ENCODE measurements at regions not wholly inside any gene's neighbourhood (a gene's known extent, or its start where the extent isn't known, plus 50 kb on each side); places are given as distances from the start of the nearest gene placed in this dataset.

- Histone ChIP-seq H3K27ac (no peak overlapping the region), H3K4me3 (no peak overlapping the region), H3K27me3 (replicated peaks; ENCODE audit: insufficient read depth) (no peaks in the 10 kb centered on the region), H3K9me3 (no peaks in the 10 kb centered on the region), H3K4me1 (ENCODE audit: control insufficient read depth in 1 of 2, low read depth in 2 of 2) (peaks cover 12 to 35% of the 10 kb centered on the region in 2 donors), H3K36me3 (no peaks in the 10 kb centered on the region)
- TF ChIP-seq, protein P1, sequence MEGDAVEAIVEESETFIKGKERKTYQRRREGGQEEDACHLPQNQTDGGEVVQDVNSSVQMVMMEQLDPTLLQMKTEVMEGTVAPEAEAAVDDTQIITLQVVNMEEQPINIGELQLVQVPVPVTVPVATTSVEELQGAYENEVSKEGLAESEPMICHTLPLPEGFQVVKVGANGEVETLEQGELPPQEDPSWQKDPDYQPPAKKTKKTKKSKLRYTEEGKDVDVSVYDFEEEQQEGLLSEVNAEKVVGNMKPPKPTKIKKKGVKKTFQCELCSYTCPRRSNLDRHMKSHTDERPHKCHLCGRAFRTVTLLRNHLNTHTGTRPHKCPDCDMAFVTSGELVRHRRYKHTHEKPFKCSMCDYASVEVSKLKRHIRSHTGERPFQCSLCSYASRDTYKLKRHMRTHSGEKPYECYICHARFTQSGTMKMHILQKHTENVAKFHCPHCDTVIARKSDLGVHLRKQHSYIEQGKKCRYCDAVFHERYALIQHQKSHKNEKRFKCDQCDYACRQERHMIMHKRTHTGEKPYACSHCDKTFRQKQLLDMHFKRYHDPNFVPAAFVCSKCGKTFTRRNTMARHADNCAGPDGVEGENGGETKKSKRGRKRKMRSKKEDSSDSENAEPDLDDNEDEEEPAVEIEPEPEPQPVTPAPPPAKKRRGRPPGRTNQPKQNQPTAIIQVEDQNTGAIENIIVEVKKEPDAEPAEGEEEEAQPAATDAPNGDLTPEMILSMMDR (IDR thresholded peaks at IDR 0.05): peak; percentile 11
- DNase-seq (ENCODE audit: low spot score) (no peak), ATAC-seq (ENCODE audit: insufficient number of reproducible peaks, low FRiP score, low read depth) (no peak)
These were observed 175.7 kb upstream of the AUTS2 start for GRCh38 chr7:69422574-69422985.

GRCh38 chr7:69426705-69427104, 171.6 kb upstream of the AUTS2 start:
- Histone ChIP-seq H3K27ac (no peak overlapping the region), H3K4me3 (no peak overlapping the region)

GRCh38 chr7:69428089-69428488, 170.2 kb upstream of the AUTS2 start:
- H3K36me3 ChIP-seq: no peaks in the 10 kb centered on the region
- no peak overlapping the region for H3K27ac ChIP-seq
- H3K27me3 ChIP-seq (replicated peaks; ENCODE audit: insufficient read depth): no peaks in the 10 kb centered on the region
- H3K4me3 ChIP-seq: no peak overlapping the region
- peaks cover 12 to 22% of the 10 kb centered on the region in 2 donors for H3K4me1 ChIP-seq (ENCODE audit: control insufficient read depth in 1 of 2, low read depth in 2 of 2)
- H3K9me3 ChIP-seq: no peaks in the 10 kb centered on the region
- DNase-seq (ENCODE audit: low spot score) (no peak), ATAC-seq (ENCODE audit: insufficient number of reproducible peaks, low FRiP score, low read depth) (no peak)
- TF ChIP-seq, protein P1 (IDR thresholded peaks at IDR 0.05): no peak

More at GRCh38 chr7:69426705-69427104, 171.6 kb upstream of the AUTS2 start:
- TF ChIP-seq, protein P1 (IDR thresholded peaks at IDR 0.05): no peak
- H3K9me3 ChIP-seq: no peaks in the 10 kb centered on the region
- H3K36me3 ChIP-seq: no peaks in the 10 kb centered on the region
- ATAC-seq (ENCODE audit: insufficient number of reproducible peaks, low FRiP score, low read depth) (no peak), DNase-seq (ENCODE audit: low spot score) (no peak)
- H3K27me3 ChIP-seq (replicated peaks; ENCODE audit: insufficient read depth): no peaks in the 10 kb centered on the region
- peaks cover 21 to 36% of the 10 kb centered on the region in 2 donors for H3K4me1 ChIP-seq (ENCODE audit: control insufficient read depth in 1 of 2, low read depth in 2 of 2)

GRCh38 chr7:69429911-69430383, 168.3 kb upstream of the AUTS2 start:
- Histone ChIP-seq H3K4me1 (ENCODE audit: control insufficient read depth in 1 of 2, low read depth in 2 of 2) (peaks cover 10 to 19% of the 10 kb centered on the region in 2 donors), H3K27me3 (replicated peaks; ENCODE audit: insufficient read depth) (no peaks in the 10 kb centered on the region), H3K27ac (no peak overlapping the region), H3K36me3 (no peaks in the 10 kb centered on the region), H3K4me3 (peak overlapping the region; percentile 24), H3K9me3 (no peaks in the 10 kb centered on the region)
- TF ChIP-seq, protein P1 (IDR thresholded peaks at IDR 0.05): no peak
- no peak for DNase-seq (ENCODE audit: low spot score)
- ATAC-seq (ENCODE audit: insufficient number of reproducible peaks, low FRiP score, low read depth): no peak

DNA sequence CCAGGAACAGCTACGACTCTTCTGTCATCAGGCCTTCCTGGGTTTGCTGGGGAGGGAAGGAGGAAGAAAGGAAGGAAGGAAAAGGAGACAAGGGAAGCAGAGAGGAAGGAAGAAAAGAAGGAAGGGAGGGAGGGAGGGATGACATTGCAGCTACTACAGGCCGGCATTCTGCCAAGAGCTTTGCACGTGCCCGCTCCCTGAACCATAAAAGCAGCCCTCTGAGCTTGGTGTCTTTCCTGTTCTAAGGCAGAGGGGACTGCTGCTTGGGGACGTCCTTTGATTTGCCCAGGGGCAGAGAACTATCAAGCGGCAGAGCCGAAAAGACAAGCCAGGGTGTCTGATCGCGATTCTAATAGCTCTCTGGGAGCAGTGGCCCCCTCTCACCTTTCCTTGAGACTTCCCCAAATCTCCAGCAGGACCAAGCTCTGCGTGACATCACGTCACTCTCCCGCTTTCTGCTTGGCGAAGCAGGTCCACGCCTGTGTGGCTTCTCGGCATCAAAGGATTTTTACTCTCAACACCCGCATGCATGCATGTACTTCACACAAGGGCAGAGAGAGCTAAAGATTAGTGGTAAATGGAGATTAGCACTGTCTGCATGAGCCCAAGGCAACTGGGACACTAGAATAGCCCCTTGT, 167.8 kb upstream of the AUTS2 start:
- no peaks in the 10 kb centered on the region for H3K9me3 ChIP-seq
- H3K27ac ChIP-seq: no peak overlapping the region
- TF ChIP-seq, protein P1 (IDR thresholded peaks at IDR 0.05): no peak
- DNase-seq (ENCODE audit: low spot score) (no peak), ATAC-seq (ENCODE audit: insufficient number of reproducible peaks, low FRiP score, low read depth) (no peak)
- peaks cover 10 to 19% of the 10 kb centered on the region in 2 donors for H3K4me1 ChIP-seq (ENCODE audit: control insufficient read depth in 1 of 2, low read depth in 2 of 2)
- no peaks in the 10 kb centered on the region for H3K27me3 ChIP-seq (replicated peaks; ENCODE audit: insufficient read depth)
- peak overlapping the region; percentile 24 for H3K4me3 ChIP-seq
- no peaks in the 10 kb centered on the region for H3K36me3 ChIP-seq
